ENCODE measurements at regions not wholly inside any gene's neighbourhood (a gene's known extent, or its start where the extent isn't known, plus 50 kb on each side); places are given as distances from the start of the nearest gene placed in this dataset.

GRCh38 chr3:146368882-146369523, 100.4 kb downstream of the PLSCR2 start:
- TF ChIP-seq CTCF (conservative IDR thresholded peaks at IDR 0.05) (no peak), EZH2 (IDR thresholded peaks at IDR 0.05; ENCODE audit: low read depth) (no peak)

All from PC-9 (cell line).